Loucy (cell line): ENCODE measurements at regions not wholly inside any gene's neighbourhood (a gene's known extent, or its start where the extent isn't known, plus 50 kb on each side); places are given as distances from the start of the nearest gene placed in this dataset.

ENCODE experiments used
- H2AFZ ChIP-seq: fragments of 200-600 bp; sonication (generic); 2 replicates; pipeline ENCODE4 v1.6.0; 2016; ENCODE audit warnings: antibody characterized with exemption, mild to moderate bottlenecking, low read length, moderate library complexity
- H3F3A ChIP-seq: fragments of 200-600 bp; 2 replicates; pipeline ENCODE4 v1.6.0; 2016; ENCODE audit warnings: antibody characterized with exemption, low read depth, mild to moderate bottlenecking
- H3K27me3 ChIP-seq: fragments of 200-600 bp; sonication (generic); 2 replicates; pipeline ENCODE4 v1.6.1; 2014; ENCODE audit warnings: low read length, mild to moderate bottlenecking; ENCODE audit not compliant: insufficient read depth, poor library complexity, severe bottlenecking
- H3K36me3 ChIP-seq: fragments of 200-600 bp; sonication (generic); 2 replicates; pipeline ENCODE4 v1.6.1; 2016; ENCODE audit warnings: low read length; ENCODE audit not compliant: insufficient read depth
- H3K4me1 ChIP-seq: fragments of 200-600 bp; sonication (generic); 2 replicates; pipeline ENCODE4 v1.5.1; 2014; ENCODE audit warnings: low read length, mild to moderate bottlenecking; ENCODE audit not compliant: insufficient read depth, poor library complexity, severe bottlenecking
- H3K4me2 ChIP-seq: fragments of 200-600 bp; sonication (generic); 2 replicates; pipeline ENCODE4 v1.6.0; 2014; ENCODE audit warnings: antibody characterized with exemption, low read length, low read depth, mild to moderate bottlenecking; ENCODE audit not compliant: poor library complexity, severe bottlenecking
- H3K4me3 ChIP-seq: fragments of 200-600 bp; sonication (generic); 2 replicates; pipeline ENCODE4 v1.5.1; 2014; ENCODE audit warnings: low read length, mild to moderate bottlenecking, mixed read lengths; ENCODE audit not compliant: poor library complexity, severe bottlenecking
- H3K79me2 ChIP-seq: fragments of 200-600 bp; sonication (generic); 2 replicates; pipeline ENCODE4 v1.6.1; 2014; ENCODE audit warnings: low read length; ENCODE audit not compliant: insufficient read depth
- H3K9ac ChIP-seq: fragments of 200-600 bp; sonication (generic); 2 replicates; pipeline ENCODE4 v1.6.0; 2014; ENCODE audit warnings: mild to moderate bottlenecking, low read depth, low read length, moderate library complexity; ENCODE audit not compliant: poor library complexity, severe bottlenecking
- H3K9me2 ChIP-seq: fragments of 200-600 bp; sonication (generic); replicated peaks from 2 replicates; pipeline ENCODE4 v1.6.1; 2016; ENCODE audit warnings: low read depth, low read length, mixed read lengths
- H3K9me3 ChIP-seq: fragments of 200-600 bp; sonication (generic); 2 replicates; pipeline ENCODE4 v1.6.1; 2014; ENCODE audit warnings: mild to moderate bottlenecking, antibody characterized with exemption, low read length, low read depth; ENCODE audit not compliant: insufficient read depth
- H4K20me1 ChIP-seq: fragments of 200-600 bp; sonication (generic); 2 replicates; pipeline ENCODE4 v1.6.0; 2014; ENCODE audit warnings: antibody characterized with exemption, low read length, mild to moderate bottlenecking; ENCODE audit not compliant: insufficient read depth, poor library complexity, severe bottlenecking
- EZH2phosphoT487 ChIP-seq: fragments of 200-600 bp; IDR thresholded peaks from 2 replicates; pipeline ENCODE4 v1.6.1; 2018; ENCODE audit warnings: antibody characterized with exemption, mild to moderate bottlenecking, moderate library complexity, borderline replicate concordance
- TF ChIP-seq, protein P1 (sequence below): fragments of 200-600 bp; sonication (generic); conservative IDR thresholded peaks from 2 replicates; pipeline ENCODE4 v1.5.1; 2014; ENCODE audit warnings: mild to moderate bottlenecking, antibody characterized with exemption, low read length

DNA sequence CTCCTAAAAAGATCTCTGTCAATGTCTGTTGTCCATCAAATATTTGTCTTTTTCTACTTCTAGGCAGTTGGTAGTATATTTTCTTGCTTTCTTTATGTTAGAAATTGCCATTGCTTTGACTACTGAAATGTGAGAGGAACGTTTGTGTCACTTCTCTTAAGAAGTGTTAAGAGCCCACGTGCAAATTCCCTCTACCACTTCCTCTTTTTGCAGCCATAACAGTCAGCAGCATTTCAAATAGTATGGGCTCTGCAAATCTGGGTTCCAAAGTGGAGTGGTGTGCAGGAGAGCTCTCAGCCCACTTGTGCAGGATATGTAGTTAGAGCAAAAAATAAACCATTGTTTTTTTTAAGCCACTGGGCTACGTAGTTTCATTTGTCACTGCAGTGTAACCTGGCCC lies 314.0 kb downstream of the MEIS1 start:
- Histone ChIP-seq H3K9ac (no peak overlapping the region), H3K79me2 (no peaks in the 10 kb centered on the region), H4K20me1 (no peaks in the 10 kb centered on the region), H3K9me3 (no peaks in the 10 kb centered on the region), H3K27me3 (no peaks in the 10 kb centered on the region), H3K36me3 (no peaks in the 10 kb centered on the region), H3K4me1 (no peaks in the 10 kb centered on the region), H2AFZ (no peak overlapping the region), H3K4me2 (no peak overlapping the region), H3K9me2 (no peaks in the 10 kb centered on the region), H3F3A (no peaks in the 10 kb centered on the region), H3K4me3 (no peak overlapping the region)
- TF ChIP-seq, protein P1, sequence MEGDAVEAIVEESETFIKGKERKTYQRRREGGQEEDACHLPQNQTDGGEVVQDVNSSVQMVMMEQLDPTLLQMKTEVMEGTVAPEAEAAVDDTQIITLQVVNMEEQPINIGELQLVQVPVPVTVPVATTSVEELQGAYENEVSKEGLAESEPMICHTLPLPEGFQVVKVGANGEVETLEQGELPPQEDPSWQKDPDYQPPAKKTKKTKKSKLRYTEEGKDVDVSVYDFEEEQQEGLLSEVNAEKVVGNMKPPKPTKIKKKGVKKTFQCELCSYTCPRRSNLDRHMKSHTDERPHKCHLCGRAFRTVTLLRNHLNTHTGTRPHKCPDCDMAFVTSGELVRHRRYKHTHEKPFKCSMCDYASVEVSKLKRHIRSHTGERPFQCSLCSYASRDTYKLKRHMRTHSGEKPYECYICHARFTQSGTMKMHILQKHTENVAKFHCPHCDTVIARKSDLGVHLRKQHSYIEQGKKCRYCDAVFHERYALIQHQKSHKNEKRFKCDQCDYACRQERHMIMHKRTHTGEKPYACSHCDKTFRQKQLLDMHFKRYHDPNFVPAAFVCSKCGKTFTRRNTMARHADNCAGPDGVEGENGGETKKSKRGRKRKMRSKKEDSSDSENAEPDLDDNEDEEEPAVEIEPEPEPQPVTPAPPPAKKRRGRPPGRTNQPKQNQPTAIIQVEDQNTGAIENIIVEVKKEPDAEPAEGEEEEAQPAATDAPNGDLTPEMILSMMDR, result no peak
- no peak for TF ChIP-seq EZH2phosphoT487

DNA sequence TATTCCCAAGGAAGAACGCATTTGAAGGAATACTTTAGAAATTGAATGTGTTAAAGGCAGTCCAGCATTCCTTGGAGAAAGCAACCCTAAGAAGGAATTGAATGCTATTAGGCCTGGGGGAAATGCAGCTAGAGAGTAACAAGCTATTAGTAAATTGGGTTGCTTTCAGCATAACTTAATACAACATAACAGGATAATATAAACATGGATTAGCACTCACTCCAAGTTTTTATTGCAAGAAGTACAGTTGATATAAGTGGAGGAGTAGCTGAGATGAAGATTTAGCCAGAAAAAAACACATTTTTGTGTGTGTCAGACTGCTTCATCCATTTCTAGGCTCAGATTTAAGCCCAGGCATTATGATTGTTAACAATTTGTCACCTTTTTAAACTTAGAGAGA lies 314.6 kb downstream of the MEIS1 start:
- no peaks in the 10 kb centered on the region for H3K9me2 ChIP-seq
- H3K9ac ChIP-seq, result no peak overlapping the region
- H3K27me3 ChIP-seq, result no peaks in the 10 kb centered on the region
- H3F3A ChIP-seq, result no peaks in the 10 kb centered on the region
- no peaks in the 10 kb centered on the region for H3K36me3 ChIP-seq
- no peak overlapping the region for H3K4me2 ChIP-seq
- no peak overlapping the region for H2AFZ ChIP-seq
- no peak overlapping the region for H3K4me3 ChIP-seq
- no peaks in the 10 kb centered on the region for H3K4me1 ChIP-seq
- H3K79me2 ChIP-seq, result no peaks in the 10 kb centered on the region
- no peaks in the 10 kb centered on the region for H3K9me3 ChIP-seq
- H4K20me1 ChIP-seq, result no peaks in the 10 kb centered on the region
- no peak for TF ChIP-seq EZH2phosphoT487
- TF ChIP-seq, protein P1, result no peak

DNA sequence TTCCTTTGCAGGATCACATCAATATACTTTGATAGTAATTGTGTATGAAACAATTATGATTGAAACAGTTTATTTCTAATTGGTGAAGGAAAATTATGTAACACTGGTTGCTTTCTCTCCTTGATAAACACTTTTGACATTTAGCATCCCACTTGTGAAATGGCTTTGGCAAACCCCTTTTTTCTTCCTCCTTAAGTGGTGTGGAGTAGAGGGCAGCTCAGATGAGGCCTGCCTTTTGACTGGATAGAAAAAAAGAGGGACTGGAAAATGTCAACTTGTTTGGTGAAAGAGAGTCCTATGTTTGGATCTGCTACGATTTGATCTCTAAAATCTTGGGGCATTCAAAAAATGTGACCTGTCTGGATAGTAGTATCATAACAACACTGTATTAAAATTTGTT lies 318.3 kb downstream of the MEIS1 start:
- no peak overlapping the region for H3K4me3 ChIP-seq
- H3F3A ChIP-seq, result no peaks in the 10 kb centered on the region
- TF ChIP-seq EZH2phosphoT487, result no peak
- TF ChIP-seq, protein P1, result no peak
- no peaks in the 10 kb centered on the region for H3K4me1 ChIP-seq
- no peak overlapping the region for H2AFZ ChIP-seq
- H3K36me3 ChIP-seq, result no peaks in the 10 kb centered on the region
- no peaks in the 10 kb centered on the region for H3K9me3 ChIP-seq
- no peaks in the 10 kb centered on the region for H3K79me2 ChIP-seq
- no peaks in the 10 kb centered on the region for H4K20me1 ChIP-seq
- H3K9ac ChIP-seq, result no peak overlapping the region
- H3K27me3 ChIP-seq, result no peaks in the 10 kb centered on the region
- H3K4me2 ChIP-seq, result no peak overlapping the region
- no peaks in the 10 kb centered on the region for H3K9me2 ChIP-seq
